Lower lobe of right lung (tissue), 2 donors: ENCODE measurements at regions not wholly inside any gene's neighbourhood (a gene's known extent, or its start where the extent isn't known, plus 50 kb on each side); places are given as distances from the start of the nearest gene placed in this dataset.

Experiments
- ATAC-seq, 2 donors: fragments of 200-7000 bp; cut with Tn5 transposase; one replicate each; pipeline ENCODE4 v1.9.1; 2020 to 2022; ENCODE audit warnings: mild to moderate bottlenecking in 2 of 2, moderate library complexity in 2 of 2
- DNase-seq: peaks from one replicate; pipeline ENCODE4 v3.0.0-alpha.2; 2020
- H3K27ac ChIP-seq: fragments of 200-600 bp; one replicate; pipeline ENCODE4 v1.8.0; 2022
- H3K27me3 ChIP-seq: fragments of 200-600 bp; one replicate; pipeline ENCODE4 v1.8.0; 2022; ENCODE audit warnings: low read depth
- H3K36me3 ChIP-seq: fragments of 200-600 bp; one replicate; pipeline ENCODE4 v1.8.0; 2022; ENCODE audit warnings: mild to moderate bottlenecking
- H3K4me1 ChIP-seq: fragments of 200-600 bp; one replicate; pipeline ENCODE4 v1.8.0; 2022
- H3K4me3 ChIP-seq: fragments of 200-600 bp; one replicate; pipeline ENCODE4 v1.8.0; 2022; ENCODE audit warnings: mild to moderate bottlenecking
- H3K9me3 ChIP-seq: fragments of 200-600 bp; one replicate; pipeline ENCODE4 v1.8.0; 2022
- intact Hi-C: fragments of 100-400 bp; cut with DNase I; formaldehyde crosslinking; loops from one replicate; pipeline ENCODE4 v1.11.0; 2022
- TF ChIP-seq, protein P1 (sequence below): fragments of 200-600 bp; IDR thresholded peaks from one replicate; pipeline ENCODE4 v1.8.0; 2022; ENCODE audit warnings: antibody characterized with exemption, mild to moderate bottlenecking
- donor health status: DM: no; HTN: yes; CAD: no; lungs with severe emphysema.

DNA sequence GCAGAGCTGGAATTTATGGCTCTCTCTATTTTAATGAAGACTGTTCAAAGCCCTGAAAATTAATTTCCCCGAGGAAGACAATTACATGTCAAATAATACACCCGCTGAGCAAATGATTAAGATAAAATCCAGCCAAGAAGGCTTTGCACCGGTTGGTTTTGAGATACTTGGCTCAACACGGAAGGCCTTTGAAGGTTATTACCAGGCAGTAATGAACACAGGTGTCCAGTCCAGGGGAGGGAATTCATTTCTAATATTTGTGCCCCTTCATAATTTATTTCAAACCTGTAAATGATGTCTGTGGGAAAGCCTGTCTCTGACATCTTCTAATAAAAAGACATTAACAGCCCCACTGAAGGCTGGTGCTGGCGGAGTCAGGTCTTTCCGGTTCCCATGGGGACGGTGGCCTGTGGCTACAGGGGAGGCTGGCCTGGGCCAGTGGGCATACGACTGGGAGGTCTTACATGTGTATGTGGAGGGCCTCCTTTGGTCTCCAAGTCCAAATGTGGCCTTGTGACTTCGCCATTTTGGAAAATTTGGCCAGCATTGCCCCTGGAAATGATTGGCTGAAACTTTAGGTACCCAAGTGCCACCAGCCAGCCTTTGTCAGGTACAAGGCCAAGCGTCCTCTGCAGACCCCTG, 49.9 kb upstream of the IQSEC1 start:
- intact Hi-C loops: no loop called here
- Histone ChIP-seq H3K27ac (no peak overlapping the region), H3K4me3 (no peak overlapping the region), H3K36me3 (no peaks in the 10 kb centered on the region), H3K4me1 (no peaks in the 10 kb centered on the region), H3K27me3 (no peaks in the 10 kb centered on the region), H3K9me3 (no peaks in the 10 kb centered on the region)
- TF ChIP-seq, protein P1, sequence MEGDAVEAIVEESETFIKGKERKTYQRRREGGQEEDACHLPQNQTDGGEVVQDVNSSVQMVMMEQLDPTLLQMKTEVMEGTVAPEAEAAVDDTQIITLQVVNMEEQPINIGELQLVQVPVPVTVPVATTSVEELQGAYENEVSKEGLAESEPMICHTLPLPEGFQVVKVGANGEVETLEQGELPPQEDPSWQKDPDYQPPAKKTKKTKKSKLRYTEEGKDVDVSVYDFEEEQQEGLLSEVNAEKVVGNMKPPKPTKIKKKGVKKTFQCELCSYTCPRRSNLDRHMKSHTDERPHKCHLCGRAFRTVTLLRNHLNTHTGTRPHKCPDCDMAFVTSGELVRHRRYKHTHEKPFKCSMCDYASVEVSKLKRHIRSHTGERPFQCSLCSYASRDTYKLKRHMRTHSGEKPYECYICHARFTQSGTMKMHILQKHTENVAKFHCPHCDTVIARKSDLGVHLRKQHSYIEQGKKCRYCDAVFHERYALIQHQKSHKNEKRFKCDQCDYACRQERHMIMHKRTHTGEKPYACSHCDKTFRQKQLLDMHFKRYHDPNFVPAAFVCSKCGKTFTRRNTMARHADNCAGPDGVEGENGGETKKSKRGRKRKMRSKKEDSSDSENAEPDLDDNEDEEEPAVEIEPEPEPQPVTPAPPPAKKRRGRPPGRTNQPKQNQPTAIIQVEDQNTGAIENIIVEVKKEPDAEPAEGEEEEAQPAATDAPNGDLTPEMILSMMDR: no peak
- no peak for ATAC-seq
- DNase-seq: peak; percentile 12
